NCI-H1105 treated with DMSO at 0.1 percent for 48 hours (cell line): ENCODE measurements at regions not wholly inside any gene's neighbourhood (a gene's known extent, or its start where the extent isn't known, plus 50 kb on each side); places are given as distances from the start of the nearest gene placed in this dataset.
"Not testable (repeated sequence)": the region's sequence is repeated elsewhere in the genome, so short reads cannot be mapped to it uniquely, and the experiment has no call there.

Experiments used
- DNase-seq: peaks from one replicate; lab custom pipeline; 2025; lab: John Stamatoyannopoulos, UW

DNA sequence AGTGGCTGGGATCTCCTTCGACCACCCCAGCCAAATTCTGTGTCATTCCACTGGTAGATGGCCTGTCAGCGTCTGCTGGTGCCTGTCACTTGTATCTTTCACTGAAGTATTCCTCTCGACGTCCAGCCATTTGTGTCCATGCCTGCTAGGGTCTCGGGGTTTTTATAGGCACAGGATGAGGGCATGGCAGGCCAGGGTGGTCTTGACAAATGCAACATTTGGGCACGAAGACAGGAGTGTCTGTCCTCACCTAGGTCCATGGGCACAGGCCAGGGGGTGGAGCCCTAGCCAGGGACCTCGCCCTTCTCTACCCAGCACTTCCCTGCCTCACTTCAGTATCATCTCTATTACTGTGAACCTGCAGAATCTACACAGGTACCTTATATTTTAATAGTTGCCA lies 2223.9 kb upstream of the ACO1 start:
- DNase-seq: no peak

DNA sequence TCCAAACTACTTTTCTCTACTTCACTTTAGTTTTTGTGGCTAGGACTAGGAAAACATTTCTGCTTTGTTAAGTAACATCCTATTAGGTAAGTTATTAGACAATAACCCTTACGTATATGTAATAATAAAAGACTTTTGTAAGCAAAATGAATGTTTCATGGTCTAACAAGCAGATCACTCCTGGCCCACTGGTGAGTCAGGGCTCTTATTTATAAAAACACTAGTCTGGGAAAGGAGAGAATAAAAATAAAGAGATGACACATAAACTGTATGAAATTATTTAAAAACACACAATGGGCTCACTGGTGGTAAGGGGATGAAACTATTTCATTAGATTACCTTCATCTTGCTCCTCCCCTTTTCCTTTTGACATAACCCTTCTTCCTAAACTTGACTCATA lies 2212.2 kb upstream of the ACO1 start:
- DNase-seq: no peak

GRCh38 chr9:30178610-30179009 lies 2205.8 kb upstream of the ACO1 start:
- no peak for DNase-seq

DNA sequence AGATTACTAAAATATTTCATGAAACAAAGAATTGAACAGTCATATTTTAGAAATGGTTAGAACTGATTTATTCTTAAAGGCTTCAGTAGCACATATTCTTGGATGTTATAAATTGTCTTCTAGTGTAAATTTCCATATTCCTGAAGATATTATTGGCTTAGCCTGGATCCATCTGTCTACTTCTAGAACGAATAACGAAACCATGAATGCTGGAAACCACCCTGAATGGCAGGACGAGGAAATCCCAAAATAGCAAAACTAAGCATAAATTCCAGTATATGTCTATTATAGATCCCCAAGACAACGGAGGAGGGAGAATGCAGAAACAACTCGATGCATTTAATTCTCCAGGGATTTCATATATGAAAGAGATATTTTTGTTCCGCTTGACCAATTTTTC lies 2191.0 kb upstream of the ACO1 start:
- DNase-seq: no peak

GRCh38 chr9:30196941-30197340 lies 2187.5 kb upstream of the ACO1 start:
- no peak for DNase-seq

DNA sequence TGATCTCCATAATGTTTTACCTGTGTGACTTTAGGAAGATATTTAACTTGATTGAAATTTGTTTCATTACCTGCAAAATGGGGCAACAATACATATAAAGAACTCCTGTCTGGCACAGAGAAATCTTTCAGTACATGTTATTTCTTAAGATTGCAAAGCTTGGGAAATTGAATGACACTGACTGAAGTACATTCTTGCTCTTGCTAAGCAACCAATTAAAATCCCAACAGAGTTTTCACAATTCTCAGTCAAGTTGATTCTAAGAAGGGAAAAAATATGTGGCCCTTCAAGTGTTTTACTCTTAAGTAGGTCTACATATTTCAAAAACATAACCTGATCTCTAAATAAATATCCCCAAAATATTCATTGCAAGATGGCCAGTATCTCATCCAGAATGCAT lies 2187.0 kb upstream of the ACO1 start:
- DNase-seq: no peak

DNA sequence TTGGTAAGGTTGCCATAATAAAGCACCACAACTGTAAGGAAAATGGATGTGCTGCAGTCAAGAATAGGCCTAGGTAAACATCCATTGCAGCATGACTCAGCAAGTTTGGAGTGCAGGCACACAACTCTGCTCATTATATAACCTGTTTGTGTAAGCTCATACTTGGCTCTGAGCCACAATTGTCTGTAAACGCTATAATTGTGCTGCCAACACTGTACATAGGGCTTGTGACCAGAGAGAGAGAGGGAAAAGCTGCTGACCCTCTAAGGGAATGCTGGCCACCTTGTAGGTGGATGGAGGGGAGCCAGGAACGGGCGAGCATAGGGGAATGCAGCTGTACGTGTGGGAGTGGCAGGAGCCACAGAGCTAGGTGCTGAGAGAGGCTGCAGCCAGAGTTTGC lies 2186.5 kb upstream of the ACO1 start:
- peak; percentile 29 for DNase-seq

GRCh38 chr9:30198463-30199309 lies 2185.8 kb upstream of the ACO1 start:
- no peak for DNase-seq

DNA sequence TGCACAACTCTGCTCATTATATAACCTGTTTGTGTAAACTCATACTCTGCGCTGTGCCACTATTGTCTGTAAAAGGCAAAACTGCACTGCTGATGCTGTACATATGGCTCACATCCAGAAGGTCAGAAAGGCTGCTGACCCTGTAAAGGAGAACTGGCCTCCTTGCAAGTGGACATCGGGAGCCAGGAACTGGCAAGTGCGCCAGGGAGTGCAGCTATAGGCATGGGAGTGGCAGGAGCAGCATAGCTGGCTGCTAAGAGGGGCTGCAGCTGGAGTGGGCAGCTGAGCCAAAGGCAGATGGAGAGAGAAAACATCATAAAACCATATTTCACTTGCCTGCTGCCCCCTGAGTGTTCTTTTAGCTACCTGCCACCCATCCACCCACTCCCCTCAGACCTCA lies 2183.4 kb upstream of the ACO1 start:
- no peak for DNase-seq

- DNase-seq: no peak
Observed at GRCh38 chr9:30235068-30235467, 2149.4 kb upstream of the ACO1 start.

DNA sequence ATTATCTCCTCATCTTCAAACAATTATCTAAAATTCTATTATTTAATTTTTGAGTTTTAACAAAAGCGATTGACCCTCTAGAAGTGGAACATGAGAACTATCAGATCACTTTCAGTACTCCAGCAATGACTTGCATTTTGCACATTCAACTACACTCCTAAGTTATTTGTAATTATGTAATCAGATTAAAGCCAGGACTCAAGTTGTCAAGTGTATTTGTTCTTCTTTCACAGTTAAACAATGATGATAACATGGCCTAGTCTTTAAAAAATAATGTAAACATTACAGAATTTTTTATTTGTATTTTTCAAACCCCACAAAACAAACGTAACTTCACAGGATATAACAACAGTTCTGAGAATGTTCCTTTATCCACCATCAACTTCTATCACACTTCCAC lies 2148.9 kb upstream of the ACO1 start:
- DNase-seq: no peak

GRCh38 chr9:30239878-30240277 lies 2144.6 kb upstream of the ACO1 start:
- DNase-seq: no peak

DNA sequence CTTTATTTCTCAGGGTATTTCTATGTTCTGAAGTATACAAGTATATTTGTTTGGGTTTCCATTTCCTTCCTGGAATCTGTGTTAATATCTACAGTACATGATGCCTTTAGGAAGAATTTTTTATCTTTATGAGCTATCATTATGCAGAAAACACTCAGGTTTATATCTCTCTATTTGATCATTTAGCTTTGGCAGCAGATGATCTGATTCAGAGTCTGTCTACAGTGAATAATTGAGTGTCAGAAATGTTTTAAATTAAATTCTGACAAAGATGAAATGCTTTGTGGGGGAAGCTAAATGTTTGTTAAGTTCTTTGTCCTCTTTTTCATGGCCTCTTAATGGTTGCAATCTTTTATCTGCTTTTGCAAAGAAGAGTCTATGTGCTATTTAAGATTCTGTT lies 2141.0 kb upstream of the ACO1 start:
- DNase-seq: no peak

DNA sequence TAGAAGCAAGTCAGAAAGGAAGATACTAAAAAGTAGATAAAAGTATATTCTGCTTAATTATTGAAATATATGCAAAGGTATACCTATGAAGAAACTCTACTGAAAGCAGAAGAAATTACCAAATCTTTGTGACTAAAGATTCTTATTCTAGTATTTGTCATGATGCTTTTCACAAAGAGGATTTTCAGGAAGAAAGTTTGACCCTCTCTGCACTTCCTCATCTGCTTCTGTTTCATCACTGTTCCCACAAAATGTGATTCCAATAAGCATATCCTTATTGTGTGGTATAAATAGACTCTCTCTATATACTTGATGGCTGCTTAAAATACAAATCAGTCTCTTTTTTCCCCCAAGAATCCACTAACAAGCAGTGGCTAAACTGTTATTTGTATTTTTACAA lies 2139.6 kb upstream of the ACO1 start:
- DNase-seq: no peak

- no peak for DNase-seq
Observed at GRCh38 chr9:30250872-30251271, 2133.6 kb upstream of the ACO1 start.

DNA sequence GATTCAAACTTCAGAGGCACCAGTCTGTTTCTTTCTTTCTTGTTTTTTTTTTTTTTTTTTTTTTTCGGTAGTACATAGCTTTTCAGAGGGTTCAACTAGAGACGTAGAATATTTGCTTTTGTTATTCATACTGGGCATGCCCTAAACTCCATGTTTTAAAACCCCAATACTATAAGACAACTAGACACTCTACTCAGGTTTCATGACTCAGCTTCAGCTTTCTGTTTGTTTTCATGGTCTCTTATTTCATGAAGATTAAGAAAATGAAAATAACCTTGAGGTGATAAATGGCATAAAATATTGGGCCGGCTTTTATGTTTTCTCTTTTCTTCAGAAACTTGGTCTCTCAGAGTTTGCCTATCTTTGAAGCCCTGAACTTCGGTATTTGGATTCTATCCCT lies 2126.3 kb upstream of the ACO1 start:
- DNase-seq: no peak

DNA sequence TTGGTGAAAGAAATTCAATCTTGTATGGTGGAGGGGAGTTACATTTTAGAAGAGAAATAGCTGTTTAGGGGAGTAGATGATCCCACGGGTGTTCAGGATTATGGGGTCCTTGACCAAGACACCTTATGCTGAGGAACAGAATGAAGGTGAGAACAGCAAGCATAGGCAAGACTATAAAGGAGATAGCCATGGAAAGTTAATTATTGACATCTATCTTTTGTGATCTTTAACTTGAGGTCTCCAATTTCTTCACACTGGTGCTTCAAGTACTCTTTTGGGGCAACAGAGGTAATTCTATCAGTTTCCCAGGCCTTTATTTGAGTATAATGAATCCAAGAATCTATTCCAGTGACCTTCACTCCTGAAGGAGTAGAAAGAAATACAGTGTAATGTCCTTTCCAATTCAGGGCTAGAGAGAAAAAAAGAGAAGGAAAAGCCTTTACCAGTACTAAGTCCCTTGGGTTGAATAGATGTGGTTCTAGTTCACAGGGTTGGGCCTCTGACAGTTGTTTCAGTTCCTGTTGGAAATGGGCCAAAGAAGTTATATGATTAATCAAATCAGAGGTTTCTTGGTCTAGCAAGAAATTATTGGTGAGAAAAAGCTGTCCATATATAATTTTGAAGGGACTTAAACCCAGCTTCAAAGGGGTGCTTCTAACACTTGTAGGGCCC lies 2104.1 kb upstream of the ACO1 start:
- DNase-seq: no peak

DNA sequence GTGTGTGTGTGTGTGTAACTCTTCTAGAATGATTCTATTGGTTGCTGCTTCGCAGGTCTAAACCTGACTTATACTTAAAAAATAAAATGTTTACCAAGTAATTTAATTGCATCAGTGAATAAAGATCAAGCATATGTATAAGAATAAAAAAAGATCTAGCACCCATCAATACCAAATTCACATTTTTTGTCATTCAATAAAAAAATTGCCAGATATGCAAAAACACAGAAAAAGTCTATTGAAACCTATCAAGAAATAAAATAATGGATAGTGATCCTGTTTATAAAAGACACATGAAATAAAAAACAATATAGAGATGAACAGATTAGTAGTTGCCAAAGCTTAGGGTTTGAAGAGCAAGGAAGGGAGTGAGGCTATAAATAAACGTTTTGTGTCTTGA lies 2095.0 kb upstream of the ACO1 start:
- DNase-seq: no peak

- DNase-seq: not testable (repeated sequence)
Observed at GRCh38 chr9:30292026-30292425, 2092.4 kb upstream of the ACO1 start.

- no peak for DNase-seq
Observed at GRCh38 chr9:30293231-30293630, 2091.2 kb upstream of the ACO1 start.

GRCh38 chr9:30299126-30299780 lies 2085.2 kb upstream of the ACO1 start:
- DNase-seq: no peak

DNA sequence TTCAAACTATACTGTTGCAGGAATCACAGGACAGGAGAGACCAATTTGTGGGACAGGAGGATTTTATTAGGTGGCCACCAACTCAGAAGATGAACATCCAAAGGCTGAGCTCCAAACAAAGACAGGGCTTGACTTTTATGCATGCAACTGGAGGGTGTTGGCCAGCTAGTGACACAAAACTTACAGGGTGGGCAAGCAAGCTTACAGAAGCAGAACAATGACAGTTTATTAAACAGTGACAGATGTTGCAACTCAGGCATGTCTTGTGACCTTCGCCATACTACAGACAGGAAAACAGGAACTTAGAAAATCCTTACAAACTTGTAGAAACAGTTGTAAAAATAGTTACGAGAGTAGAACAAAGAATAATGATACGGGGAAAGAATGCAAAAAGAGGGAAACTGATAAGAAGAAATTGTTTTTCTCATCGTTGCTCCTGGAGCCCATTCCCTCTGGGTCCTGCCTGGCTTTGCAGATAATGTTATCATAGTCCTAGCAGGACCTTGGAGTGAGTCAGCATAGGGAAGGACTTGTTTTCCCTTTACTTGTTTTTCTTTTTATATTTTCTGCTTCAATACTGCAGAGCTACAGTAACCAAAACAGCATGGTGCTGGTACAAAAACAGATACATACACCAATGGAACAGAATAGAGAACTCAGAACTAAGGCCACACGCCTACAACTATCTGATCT lies 2083.0 kb upstream of the ACO1 start:
- DNase-seq: no peak

- no peak for DNase-seq
Observed at GRCh38 chr9:30310711-30311110, 2073.7 kb upstream of the ACO1 start.
